Endothelial cell of umbilical vein (primary cell): ENCODE measurements at regions not wholly inside any gene's neighbourhood (a gene's known extent, or its start where the extent isn't known, plus 50 kb on each side); places are given as distances from the start of the nearest gene placed in this dataset.

Experiments
- BruUV-seq: library from RNA; stranded (reverse); fragments of 400-500 nt; replicated peaks from 2 replicates; lab custom pipeline; 2021; lab: Mats Ljungman, UMichigan
- CTCF ChIA-PET: fragments of 300-600, 350-600 bp; sonication (Branson Sonifier 250); formaldehyde crosslinking; loops from one replicate; lab custom pipeline; 2021; ENCODE audit warnings: antibody characterized with exemption, inconsistent platforms; lab: Charles Lee
- POLR2A ChIA-PET: fragments of 300-600, 350-600 bp; sonication (Branson Sonifier 250); formaldehyde crosslinking; loops from one replicate; lab custom pipeline; 2021; ENCODE audit warnings: antibody characterized with exemption, inconsistent platforms; lab: Charles Lee
- DNase-seq: peaks from one replicate; pipeline ENCODE4 v3.0.0-alpha.2; 2011; ENCODE audit warnings: low read depth, low spot score
- FAIRE-seq: peaks from 2 replicates; lab custom pipeline; 2011; peaks lifted over from hg19 to GRCh38; lab: Jason Lieb, UNC
- H2AFZ ChIP-seq: 2 replicates; pipeline ENCODE4 v1.6.0; 2012; ENCODE audit warnings: low read depth, low read length, control low read depth, inconsistent platforms
- H3K27ac ChIP-seq: 2 replicates; pipeline ENCODE4 v1.5.1; 2011; ENCODE audit warnings: low read depth, mild to moderate bottlenecking, control low read depth, low read length, moderate library complexity; ENCODE audit not compliant: insufficient read depth
- H3K27me3 ChIP-seq, 2 experiments: 2 replicates each; pipeline versions ENCODE4 v1.6.0 to v1.6.1; 2011; ENCODE audit warnings: low read length in 2 of 2, mixed read lengths in 1 of 2; ENCODE audit not compliant: control insufficient read depth in 2 of 2, insufficient read depth in 2 of 2
- H3K36me3 ChIP-seq, 2 experiments: 2 replicates in 1 of 2; 3 replicates in 1 of 2; pipeline ENCODE4 v1.5.1; 2011; ENCODE audit warnings: low read length in 2 of 2, mild to moderate bottlenecking in 1 of 2, moderate library complexity in 1 of 2; ENCODE audit not compliant: control insufficient read depth in 2 of 2, insufficient read depth in 2 of 2; ENCODE audit errors: extremely low read depth in 1 of 2
- H3K4me1 ChIP-seq: 3 replicates; pipeline ENCODE4 v1.5.1; 2011; ENCODE audit warnings: mild to moderate bottlenecking, low read length; ENCODE audit not compliant: control insufficient read depth, insufficient read depth; ENCODE audit errors: extremely low read depth
- H3K4me2 ChIP-seq: 2 replicates; pipeline ENCODE4 v1.6.1; 2011; ENCODE audit warnings: low read length, control low read depth, mixed read lengths; ENCODE audit not compliant: insufficient read depth
- H3K4me3 ChIP-seq, 3 experiments: fragments of 200-600 bp in 1 of 3; sonication (generic), shearing (Covaris generic) in 1 of 3; replicated peaks in 1 of 3; 2 replicates each; pipeline ENCODE4 v1.5.1; 2011 to 2016; ENCODE audit warnings: control low read depth in 3 of 3, low read length in 3 of 3, mild to moderate bottlenecking in 2 of 3, inconsistent platforms in 1 of 3, low read depth in 1 of 3, moderate library complexity in 1 of 3; ENCODE audit not compliant: insufficient read depth in 1 of 3
- H3K79me2 ChIP-seq: 2 replicates; pipeline ENCODE4 v1.6.0; 2012; ENCODE audit warnings: low read length, inconsistent platforms; ENCODE audit not compliant: control insufficient read depth, insufficient read depth
- H3K9ac ChIP-seq: replicated peaks from 2 replicates; pipeline ENCODE3; 2011; ENCODE audit warnings: low read length, control low read depth; ENCODE audit not compliant: insufficient read depth; ENCODE audit errors: extremely low read depth
- H3K9me1 ChIP-seq: replicated peaks from 3 replicates; pipeline ENCODE4 v1.6.0; 2011; ENCODE audit warnings: mild to moderate bottlenecking, low read length; ENCODE audit not compliant: control insufficient read depth, insufficient read depth; ENCODE audit errors: extremely low read depth
- H3K9me3 ChIP-seq: replicated peaks from 2 replicates; pipeline ENCODE4 v1.5.1; 2012; ENCODE audit warnings: low read length, inconsistent platforms; ENCODE audit not compliant: control insufficient read depth, insufficient read depth
- H4K20me1 ChIP-seq: replicated peaks from 2 replicates; pipeline ENCODE3; 2011; ENCODE audit warnings: mild to moderate bottlenecking, low read length; ENCODE audit not compliant: control insufficient read depth, insufficient read depth; ENCODE audit errors: extremely low read depth
- GATA2 ChIP-seq: IDR thresholded peaks from 2 replicates; pipeline ENCODE4 v1.7.0; 2011; ENCODE audit warnings: low read depth, mild to moderate bottlenecking, moderate library complexity, mixed read lengths, low read length; ENCODE audit not compliant: insufficient read length, insufficient read depth
- MYC ChIP-seq: IDR thresholded peaks from one replicate; pipeline ENCODE4 v1.6.1; 2011; ENCODE audit warnings: mild to moderate bottlenecking, low read depth, low read length
- POLR2A ChIP-seq: IDR thresholded peaks from 2 replicates; pipeline ENCODE4 v1.6.1; 2012; ENCODE audit warnings: low read depth, mild to moderate bottlenecking, control low read depth, low read length
- dilution Hi-C: fragments of 300-500 bp; cut with MboI; formaldehyde crosslinking; loops from one replicate; pipeline ENCODE4 v1.15.0; 2019; ENCODE audit warnings: low sequenced_read_pairs; ENCODE audit not compliant: extremely low pct_ligation_motif_present
- intact Hi-C: fragments of 100-400 bp; cut with micrococcal nuclease; formaldehyde crosslinking; loops from one replicate; pipeline ENCODE4 v1.10.0; 2022
- TF ChIP-seq, protein P1 (sequence below), 2 donors: IDR thresholded peaks; 1 replicate in 1 of 2; 2 replicates in 1 of 2; pipeline ENCODE4 v1.5.1; 2011; ENCODE audit warnings: low read length in 2 of 2, mild to moderate bottlenecking in 2 of 2, moderate library complexity in 2 of 2, control low read depth in 1 of 2, inconsistent platforms in 1 of 2, low read depth in 1 of 2; ENCODE audit not compliant: insufficient read depth in 1 of 2; ENCODE audit errors: extremely low read depth in 1 of 2
- TF ChIP-seq, protein P2 (sequence below): IDR thresholded peaks from 2 replicates; pipeline ENCODE4 v1.6.1; 2011; ENCODE audit not compliant: insufficient read depth, insufficient read length

DNA sequence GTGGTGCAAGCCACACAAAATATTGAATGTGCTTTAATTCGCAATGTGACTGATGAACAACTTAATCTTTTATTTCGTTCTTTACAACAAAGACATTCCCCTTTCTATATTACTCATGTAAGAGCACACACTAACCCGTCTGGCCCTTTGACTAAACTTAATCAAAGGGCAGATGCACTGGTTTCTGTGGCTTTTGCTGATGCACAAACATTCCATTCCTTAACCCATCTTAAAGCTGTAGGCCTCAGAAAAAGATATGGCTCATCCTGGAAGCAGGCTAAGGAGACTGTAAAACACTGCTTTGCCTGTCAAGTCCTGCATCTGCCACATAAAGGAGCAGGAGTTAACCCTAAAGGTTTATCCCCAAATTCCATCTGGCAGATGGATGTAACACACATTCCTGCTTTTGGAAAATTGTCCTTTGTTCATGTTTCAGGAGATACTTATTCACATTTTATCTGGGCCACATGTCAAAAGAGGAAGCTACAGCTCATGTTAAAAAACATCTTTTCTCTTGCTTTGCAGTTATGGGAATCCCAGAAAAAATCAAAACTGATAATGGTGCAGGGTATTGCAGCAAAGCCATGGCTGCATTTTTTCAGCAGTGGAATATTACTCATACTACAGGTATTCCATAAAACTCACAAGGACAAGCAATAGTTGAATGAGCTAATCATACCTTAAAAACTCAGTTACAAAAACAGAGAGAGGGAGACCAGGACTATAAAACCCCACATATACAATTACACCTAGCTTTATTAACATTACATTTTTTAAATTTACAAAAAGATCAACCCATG, 137.2 kb downstream of the AHSP start:
- no peaks in the 10 kb centered on the region for H3K79me2 ChIP-seq
- no peaks in the 10 kb centered on the region for H3K27me3 ChIP-seq
- no peak overlapping the region for H3K4me2 ChIP-seq
- no peak for FAIRE-seq
- dilution Hi-C loops, result no loop called here
- ChIA-PET CTCF (interaction anchor here (1.4 kb wide), 1 partner anchor 9 kb away, joined by 4 read pairs; no protein-coding TSS in a partner anchor), POLR2A (no interaction called here)
- no peak for DNase-seq
- H3K4me3 ChIP-seq, result no peak overlapping the region
- BruUV-seq, result no TSS peak
- no peak for TF ChIP-seq GATA2
- no peak for TF ChIP-seq POLR2A
- no peak for TF ChIP-seq MYC
- TF ChIP-seq, protein P1, sequence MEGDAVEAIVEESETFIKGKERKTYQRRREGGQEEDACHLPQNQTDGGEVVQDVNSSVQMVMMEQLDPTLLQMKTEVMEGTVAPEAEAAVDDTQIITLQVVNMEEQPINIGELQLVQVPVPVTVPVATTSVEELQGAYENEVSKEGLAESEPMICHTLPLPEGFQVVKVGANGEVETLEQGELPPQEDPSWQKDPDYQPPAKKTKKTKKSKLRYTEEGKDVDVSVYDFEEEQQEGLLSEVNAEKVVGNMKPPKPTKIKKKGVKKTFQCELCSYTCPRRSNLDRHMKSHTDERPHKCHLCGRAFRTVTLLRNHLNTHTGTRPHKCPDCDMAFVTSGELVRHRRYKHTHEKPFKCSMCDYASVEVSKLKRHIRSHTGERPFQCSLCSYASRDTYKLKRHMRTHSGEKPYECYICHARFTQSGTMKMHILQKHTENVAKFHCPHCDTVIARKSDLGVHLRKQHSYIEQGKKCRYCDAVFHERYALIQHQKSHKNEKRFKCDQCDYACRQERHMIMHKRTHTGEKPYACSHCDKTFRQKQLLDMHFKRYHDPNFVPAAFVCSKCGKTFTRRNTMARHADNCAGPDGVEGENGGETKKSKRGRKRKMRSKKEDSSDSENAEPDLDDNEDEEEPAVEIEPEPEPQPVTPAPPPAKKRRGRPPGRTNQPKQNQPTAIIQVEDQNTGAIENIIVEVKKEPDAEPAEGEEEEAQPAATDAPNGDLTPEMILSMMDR (IDR thresholded peaks at IDR 0.05; ENCODE audit: extremely low read depth in 1 of 2, insufficient read depth in 1 of 2, low read depth in 1 of 2, low read length in 2 of 2), result no peak
- TF ChIP-seq, protein P2, sequence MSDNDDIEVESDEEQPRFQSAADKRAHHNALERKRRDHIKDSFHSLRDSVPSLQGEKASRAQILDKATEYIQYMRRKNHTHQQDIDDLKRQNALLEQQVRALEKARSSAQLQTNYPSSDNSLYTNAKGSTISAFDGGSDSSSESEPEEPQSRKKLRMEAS, result no peak
- H3K9me3 ChIP-seq, result no peaks in the 10 kb centered on the region
- no peaks in the 10 kb centered on the region for H3K4me1 ChIP-seq
- no peak overlapping the region for H2AFZ ChIP-seq
- no peaks in the 10 kb centered on the region for H3K36me3 ChIP-seq
- H3K27ac ChIP-seq, result no peak overlapping the region
- H3K9me1 ChIP-seq, result no peaks in the 10 kb centered on the region
- no peaks in the 10 kb centered on the region for H4K20me1 ChIP-seq
- intact Hi-C loops, result no loop called here
- H3K9ac ChIP-seq, result no peak overlapping the region
